Pancreas (tissue), 10 donors: ENCODE measurements at regions not wholly inside any gene's neighbourhood (a gene's known extent, or its start where the extent isn't known, plus 50 kb on each side); places are given as distances from the start of the nearest gene placed in this dataset.

Experiments used
- ATAC-seq, 4 donors: fragments of 200-7000 bp; cut with Tn5 transposase; one replicate each; pipeline versions ENCODE4 v1.8.0 to v1.9.1; 2020; ENCODE audit warnings: mild to moderate bottlenecking in 4 of 4, moderate library complexity in 4 of 4
- DNase-seq, 6 donors: peaks; one replicate each; pipeline ENCODE4 v3.0.0-alpha.2; 2020
- FAIRE-seq: peaks from 2 replicates; lab custom pipeline; 2012; peaks lifted over from hg19 to GRCh38; lab: Jason Lieb, UNC
- H3K27ac ChIP-seq, 4 donors: fragments of 200-600 bp; sonication (generic); 1 replicate in 3 of 4; 2 replicates in 1 of 4; pipeline versions ENCODE4 v1.5.0 to v1.8.0; 2020
- H3K27me3 ChIP-seq, 4 donors: fragments of 200-600 bp; one replicate each; pipeline ENCODE4 v1.8.0; 2021
- H3K36me3 ChIP-seq, 3 donors: fragments of 200-600 bp; sonication (generic) in 1 of 3; one replicate each; pipeline versions ENCODE4 v1.5.0 to v1.8.0; 2020 to 2021
- H3K4me1 ChIP-seq, 3 donors: fragments of 200-600 bp; one replicate each; pipeline ENCODE4 v1.8.0; 2021
- H3K4me3 ChIP-seq, 4 donors: fragments of 200-600 bp; sonication (generic) in 2 of 4; one replicate each; pipeline versions ENCODE4 v1.5.0 to v1.8.0; 2020 to 2021
- H3K9me3 ChIP-seq, 4 donors: fragments of 200-600 bp; one replicate each; pipeline ENCODE4 v1.8.0; 2021
- CTCF ChIP-seq, 4 donors: fragments of 200-600 bp; sonication (generic) in 3 of 4; IDR thresholded peaks; one replicate each; pipeline versions ENCODE4 v1.5.0 to v1.8.0; 2021; ENCODE audit warnings: antibody characterized with exemption in 4 of 4
- WGBS, 2 donors: extraction: QIAGEN DNeasy Blood & Tissue Kit; methylation state at CpG; one replicate each; pipeline ENCODE4 v1.1.7; 2013; 5-methylcytosine and 5-hydroxymethylcytosine counted together
- intact Hi-C, 3 donors: fragments of 100-400 bp; cut with DNase I; formaldehyde crosslinking; loops; one replicate each; pipeline versions ENCODE4 v1.11.1 to v1.14.2; 2022
- donor health status: healthy with polysubstance abuse.
- donor health status: DM: no; HTN: no; CAD: no; lungs with moderate emphysema.
- donor health status: DM: no; HTN: no; CAD: no.
- donor health status: control.
- donor health status: control.
- donor health status: Bipolar disorder and iron deficiency.
- donor health status: DM: yes; HTN: yes; CAD: no.
- donor health status: DM: no; HTN: no; CAD: no.
- donor health status: DM: no; HTN: no; CAD: no.
- donor health status: DM: yes; HTN: yes; CAD: no.

- FAIRE-seq (no peak), DNase-seq (no peak), ATAC-seq (no peak)
- no peaks in the 10 kb centered on the region for H3K4me1 ChIP-seq
- H3K36me3 ChIP-seq, result no peaks in the 10 kb centered on the region
- H3K27me3 ChIP-seq, result no peaks in the 10 kb centered on the region
- 53 to 69% methylated on average over 5 of the region's 5 CpGs for WGBS, 2 donors
- intact Hi-C loops, result no loop called here
- H3K4me3 ChIP-seq, result no peak overlapping the region
- H3K27ac ChIP-seq, result no peak overlapping the region
- no peak for TF ChIP-seq CTCF (IDR thresholded peaks at IDR 0.05)
- no peaks in the 10 kb centered on the region for H3K9me3 ChIP-seq
These were observed 78.4 kb upstream of the RORA start for GRCh38 chr15:61307474-61307873.

GRCh38 chr15:61301701-61302100 is 72.6 kb upstream of the RORA start:
- H3K36me3 ChIP-seq, result no peaks in the 10 kb centered on the region
- no peaks in the 10 kb centered on the region for H3K4me1 ChIP-seq
- DNase-seq (peak in 2 of 6 donors; percentile 36 to 47), FAIRE-seq (no peak), ATAC-seq (no peak)
- no peaks in the 10 kb centered on the region for H3K9me3 ChIP-seq
- H3K27ac ChIP-seq, result no peak overlapping the region
- no peaks in the 10 kb centered on the region for H3K27me3 ChIP-seq
- H3K4me3 ChIP-seq, result no peak overlapping the region
- WGBS, 2 donors, result 88 to 92% methylated on average over 3 of the region's 3 CpGs
- intact Hi-C loops, result no loop called here
- no peak for TF ChIP-seq CTCF (IDR thresholded peaks at IDR 0.05)

GRCh38 chr15:61299075-61299763 is 70.1 kb upstream of the RORA start:
- TF ChIP-seq CTCF (IDR thresholded peaks at IDR 0.05), result no peak
- Histone ChIP-seq H3K4me1 (no peaks in the 10 kb centered on the region), H3K4me3 (no peak overlapping the region), H3K27me3 (no peaks in the 10 kb centered on the region), H3K36me3 (no peaks in the 10 kb centered on the region), H3K27ac (no peak overlapping the region), H3K9me3 (no peaks in the 10 kb centered on the region)
- DNase-seq, result no peak
- no peak for FAIRE-seq
- 59 to 60% methylated on average over 4 of the region's 4 CpGs for WGBS, 2 donors
- intact Hi-C loops, result no loop called here
- peak in 1 of 4 donors; percentile 11 for ATAC-seq

- no peak for TF ChIP-seq CTCF (IDR thresholded peaks at IDR 0.05)
- ATAC-seq, result no peak
- H3K4me3 ChIP-seq, result no peak overlapping the region
- H3K36me3 ChIP-seq, result no peaks in the 10 kb centered on the region
- intact Hi-C loops, result no loop called here
- no peaks in the 10 kb centered on the region for H3K9me3 ChIP-seq
- no peak for DNase-seq
- H3K4me1 ChIP-seq, result no peaks in the 10 kb centered on the region
- no peak overlapping the region for H3K27ac ChIP-seq
- 63 to 71% methylated on average over 3 of the region's 3 CpGs for WGBS, 2 donors
- no peaks in the 10 kb centered on the region for H3K27me3 ChIP-seq
- no peak for FAIRE-seq
These were observed 66.1 kb upstream of the RORA start for GRCh38 chr15:61295239-61295638.

GRCh38 chr15:61282661-61283060 is 53.6 kb upstream of the RORA start:
- FAIRE-seq, result no peak
- DNase-seq, result no peak
- 61 to 65% methylated on average over 4 of the region's 4 CpGs for WGBS, 2 donors
- no peak for TF ChIP-seq CTCF (IDR thresholded peaks at IDR 0.05)
- Histone ChIP-seq H3K4me3 (no peak overlapping the region), H3K9me3 (no peaks in the 10 kb centered on the region), H3K36me3 (no peaks in the 10 kb centered on the region), H3K4me1 (no peaks in the 10 kb centered on the region), H3K27me3 (no peaks in the 10 kb centered on the region), H3K27ac (no peak overlapping the region)
- intact Hi-C loops, result no loop called here
- no peak for ATAC-seq
